GM12878 (cell line): ENCODE measurements at regions not wholly inside any gene's neighbourhood (a gene's known extent, or its start where the extent isn't known, plus 50 kb on each side); places are given as distances from the start of the nearest gene placed in this dataset.

ENCODE experiments used
- ATAC-seq: fragments of 200-7000 bp; cut with Tn5 transposase; 3 replicates; pipeline ENCODE4 v1.9.1; 2020; ENCODE audit warnings: mild to moderate bottlenecking, moderate library complexity
- BruUV-seq: library from RNA; stranded (reverse); fragments of 400-500 nt; replicated peaks from 2 replicates; lab custom pipeline; 2021; lab: Mats Ljungman, UMichigan
- CTCF ChIA-PET: fragments of 300-600 bp; sonication (Branson Sonifier 250); formaldehyde crosslinking; extraction: SDS; loops from one replicate; lab custom pipeline; 2021; ENCODE audit warnings: inconsistent platforms; lab: Yijun Ruan, JAX
- POLR2A ChIA-PET: fragments of 350-600 bp; formaldehyde crosslinking; extraction: SDS; loops from one replicate; lab custom pipeline; 2021; ENCODE audit warnings: inconsistent platforms; lab: Charles Lee
- RAD21 ChIA-PET: fragments of 300-600 bp; sonication (Branson Sonifier 250); formaldehyde crosslinking; loops from one replicate; lab custom pipeline; 2023; ENCODE audit warnings: antibody characterized with exemption; ENCODE audit not compliant: unreplicated experiment; lab: Charles Lee
- SMC1A ChIA-PET: fragments of 300-600 bp; sonication (Branson Sonifier 250); formaldehyde crosslinking; loops from one replicate; lab custom pipeline; 2023; ENCODE audit not compliant: unreplicated experiment, uncharacterized antibody; lab: Charles Lee
- DNase-seq: peaks from one replicate; pipeline ENCODE4 v3.0.0-alpha.2; 2011; ENCODE audit warnings: low read depth, low spot score
- FAIRE-seq: peaks from 3 replicates; lab custom pipeline; 2011; peaks lifted over from hg19 to GRCh38; lab: Jason Lieb, UNC
- H2AFZ ChIP-seq: 2 replicates; pipeline ENCODE4 v1.6.0; 2011; ENCODE audit warnings: low read depth, low read length, control low read depth; ENCODE audit not compliant: control insufficient read depth
- H3K27ac ChIP-seq: 2 replicates; pipeline ENCODE4 v1.5.1; 2011; ENCODE audit warnings: control low read depth; ENCODE audit not compliant: control insufficient read depth, insufficient read depth
- H3K27me3 ChIP-seq, 2 experiments: replicated peaks in 1 of 2; 2 replicates each; pipeline versions ENCODE4 v1.6.0 to v1.6.1; 2011; ENCODE audit warnings: low read length in 1 of 2; ENCODE audit not compliant: control insufficient read depth in 2 of 2, insufficient read depth in 2 of 2
- H3K36me3 ChIP-seq, 2 experiments: 2 replicates each; pipeline ENCODE4 v1.5.1; 2011; ENCODE audit warnings: low read length in 1 of 2; ENCODE audit not compliant: control insufficient read depth in 2 of 2, insufficient read depth in 2 of 2
- H3K4me1 ChIP-seq: 2 replicates; pipeline ENCODE4 v1.6.1; 2011; ENCODE audit warnings: mild to moderate bottlenecking, low read length, moderate library complexity, mixed read lengths; ENCODE audit not compliant: control insufficient read depth, insufficient read depth
- H3K4me2 ChIP-seq: 2 replicates; pipeline ENCODE4 v1.6.0; 2011; ENCODE audit warnings: control low read depth; ENCODE audit not compliant: control insufficient read depth, insufficient read depth
- H3K4me3 ChIP-seq: fragments of 200-600 bp; sonication (generic); 2 replicates; pipeline ENCODE4 v1.5.1; 2016
- H3K79me2 ChIP-seq: 2 replicates; pipeline ENCODE4 v1.6.0; 2011; ENCODE audit warnings: low read length; ENCODE audit not compliant: control insufficient read depth, insufficient read depth
- H3K9ac ChIP-seq: 2 replicates; pipeline ENCODE4 v1.8.0; 2011; ENCODE audit warnings: low read length, control low read depth, mixed read lengths; ENCODE audit not compliant: control insufficient read depth, insufficient read depth
- H3K9me3 ChIP-seq: replicated peaks from 3 replicates; pipeline ENCODE4 v1.5.1; 2011; ENCODE audit warnings: mild to moderate bottlenecking, low read length; ENCODE audit not compliant: control insufficient read depth, insufficient read depth
- H4K20me1 ChIP-seq: 2 replicates; pipeline ENCODE4 v1.6.0; 2011; ENCODE audit not compliant: control insufficient read depth, insufficient read depth
- BCL11A ChIP-seq: IDR thresholded peaks from 2 replicates; pipeline ENCODE4 v1.6.1; 2011; ENCODE audit warnings: low read depth, low read length
- CBX5 ChIP-seq: sonication (generic); IDR thresholded peaks from 2 replicates; pipeline ENCODE4 v1.6.1; 2016; ENCODE audit warnings: low read depth, moderate library complexity, mild to moderate bottlenecking, inconsistent platforms
- ETV6 ChIP-seq, 2 experiments: fragments of 450-650 bp in 1 of 2; IDR thresholded peaks in 1 of 2; conservative IDR thresholded peaks in 1 of 2; 2 replicates each; pipeline ENCODE4 v1.6.1; 2014; ENCODE audit warnings: antibody characterized with exemption in 1 of 2, borderline replicate concordance in 1 of 2, low read depth in 1 of 2, mild to moderate bottlenecking in 1 of 2, moderate library complexity in 1 of 2
- HDAC2 ChIP-seq: fragments of 200-600 bp; sonication (generic); IDR thresholded peaks from 2 replicates; pipeline ENCODE4 v1.6.1; 2017
- KAT2A ChIP-seq: conservative IDR thresholded peaks from 2 replicates; pipeline ENCODE4 v1.6.1; 2011; ENCODE audit warnings: low read depth, low read length; ENCODE audit not compliant: control insufficient read depth
- MLLT1 ChIP-seq: fragments of 450-650 bp; IDR thresholded peaks from 2 replicates; pipeline ENCODE4 v1.6.1; 2016; ENCODE audit warnings: mild to moderate bottlenecking
- MXI1 ChIP-seq: fragments of 150-350 bp; IDR thresholded peaks from 2 replicates; pipeline ENCODE4 v1.6.1; 2011; ENCODE audit warnings: low read depth, mild to moderate bottlenecking, inconsistent platforms, low read length, improper control_type of control experiment
- NFXL1 ChIP-seq: fragments of 450-650 bp; IDR thresholded peaks from 2 replicates; pipeline ENCODE4 v1.6.1; 2017; ENCODE audit warnings: antibody characterized with exemption, mild to moderate bottlenecking, borderline replicate concordance
- POLR2A ChIP-seq: IDR thresholded peaks from 2 replicates; pipeline ENCODE4 v1.6.1; 2011; ENCODE audit warnings: low read depth, mild to moderate bottlenecking, low read length
- POLR2AphosphoS2 ChIP-seq: IDR thresholded peaks from 2 replicates; pipeline ENCODE4 v1.6.1; 2011; ENCODE audit warnings: low read depth, mild to moderate bottlenecking, low read length, improper control_type of control experiment, moderate library complexity
- RAD51 ChIP-seq: fragments of 450-650 bp; IDR thresholded peaks from 2 replicates; pipeline ENCODE4 v1.6.1; 2016; ENCODE audit warnings: moderate library complexity, mild to moderate bottlenecking, inconsistent platforms
- RFX5 ChIP-seq: IDR thresholded peaks from 2 replicates; pipeline ENCODE4 v1.6.1; 2011; ENCODE audit warnings: low read depth, low read length, improper control_type of control experiment
- RUNX3 ChIP-seq: IDR thresholded peaks from 2 replicates; pipeline ENCODE4 v1.6.1; 2012; ENCODE audit warnings: low read length, inconsistent platforms
- SUZ12 ChIP-seq: fragments of 200-600 bp; sonication (generic); IDR thresholded peaks from one replicate; pipeline ENCODE4 v1.6.1; 2018; ENCODE audit warnings: antibody characterized with exemption, mild to moderate bottlenecking; ENCODE audit not compliant: unreplicated experiment
- WGBS: methylation state at CpG from one replicate; pipeline ENCODE4 v1.1.6; 2016; ENCODE audit warnings: low lambda C conversion rate; ENCODE audit not compliant: insufficient replicate concordance, insufficient coverage; ENCODE audit errors: missing lambda C conversion rate; 5-methylcytosine and 5-hydroxymethylcytosine counted together
- in situ Hi-C: fragments of 300-500 bp; cut with MboI; formaldehyde crosslinking; loops from 9 replicates; pipeline ENCODE4 v1.14.3; 2018; ENCODE audit warnings: mixed read lengths
- intact Hi-C: fragments of 100-400 bp; cut with micrococcal nuclease; formaldehyde crosslinking; loops from one replicate; pipeline ENCODE4 v1.14.2; 2022; ENCODE audit not compliant: unreplicated experiment
- TF ChIP-seq, protein P1 (sequence below): fragments of 450-650 bp; conservative IDR thresholded peaks from 2 replicates; pipeline ENCODE4 v1.6.1; 2017; ENCODE audit warnings: mild to moderate bottlenecking, moderate library complexity

GRCh38 chr19:31174948-31175347 lies 174.3 kb downstream of the TSHZ3 start (continued):
- TF ChIP-seq SUZ12: no peak
- no peak for TF ChIP-seq POLR2A
- TF ChIP-seq KAT2A: no peak

DNA sequence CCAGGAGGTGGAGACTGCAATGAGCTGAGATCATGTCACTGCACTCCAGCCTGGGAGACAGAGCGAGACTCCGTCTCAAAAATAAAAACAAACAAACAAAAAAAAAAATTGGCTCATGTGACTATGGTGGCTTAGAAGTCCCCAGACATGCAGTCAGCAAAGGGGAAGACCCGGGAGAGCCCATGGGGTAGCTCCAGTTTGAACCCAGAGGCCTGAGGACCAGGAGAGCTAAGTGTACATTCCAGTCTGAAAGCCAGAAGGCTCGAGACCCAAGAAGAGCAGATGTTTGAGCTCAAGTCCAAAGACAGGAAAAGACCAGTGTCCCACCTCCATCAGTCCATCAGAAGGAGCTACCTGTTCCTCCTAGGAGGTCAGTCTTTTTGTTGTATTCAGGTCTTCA lies 175.2 kb downstream of the TSHZ3 start:
- no TSS peak for BruUV-seq
- no peak for DNase-seq
- ATAC-seq: no peak
- Histone ChIP-seq H3K79me2 (no peaks in the 10 kb centered on the region), H3K36me3 (no peaks in the 10 kb centered on the region), H3K27me3 (no peaks in the 10 kb centered on the region), H4K20me1 (no peaks in the 10 kb centered on the region), H2AFZ (no peak overlapping the region), H3K4me3 (no peak overlapping the region), H3K4me2 (no peak overlapping the region), H3K27ac (no peak overlapping the region), H3K4me1 (no peaks in the 10 kb centered on the region), H3K9me3 (no peaks in the 10 kb centered on the region), H3K9ac (no peak overlapping the region)
- ChIA-PET CTCF (no interaction called here), POLR2A (no interaction called here), SMC1A (no interaction called here), RAD21 (no interaction called here)
- WGBS: 16% methylated on average over 4 of the region's 4 CpGs
- in situ Hi-C loops (no loop called here), intact Hi-C loops (no loop called here)
- no peak for TF ChIP-seq CBX5
- FAIRE-seq: no peak

- H3K27ac ChIP-seq: no peak overlapping the region
- H3K4me2 ChIP-seq: no peak overlapping the region
- RAD21 ChIA-PET: no interaction called here
- CTCF ChIA-PET: no interaction called here
- H3K79me2 ChIP-seq: no peaks in the 10 kb centered on the region
- no peaks in the 10 kb centered on the region for H3K36me3 ChIP-seq
- H2AFZ ChIP-seq: no peak overlapping the region
- POLR2A ChIA-PET: no interaction called here
- no peaks in the 10 kb centered on the region for H4K20me1 ChIP-seq
- intact Hi-C loops (no loop called here), in situ Hi-C loops (no loop called here)
- no TSS peak for BruUV-seq
- H3K4me1 ChIP-seq: no peaks in the 10 kb centered on the region
- ATAC-seq (no peak), FAIRE-seq (no peak), DNase-seq (no peak)
- no peak overlapping the region for H3K4me3 ChIP-seq
- no peaks in the 10 kb centered on the region for H3K27me3 ChIP-seq
- H3K9me3 ChIP-seq: no peaks in the 10 kb centered on the region
- SMC1A ChIA-PET: no interaction called here
- no peak overlapping the region for H3K9ac ChIP-seq
- 20% methylated on average over 4 of the region's 4 CpGs for WGBS
- TF ChIP-seq HDAC2 (no peak), POLR2AphosphoS2 (no peak), MXI1 (no peak), RUNX3 (no peak), NFXL1 (no peak), BCL11A (no peak), RAD51 (no peak), MLLT1 (no peak), ETV6 (conservative IDR thresholded peaks at IDR 0.05 in 1 of 2, IDR thresholded peaks at IDR 0.05 in 1 of 2; ENCODE audit: borderline replicate concordance in 1 of 2, low read depth in 1 of 2) (no peak), RFX5 (no peak), SUZ12 (no peak)
- TF ChIP-seq, protein P1, sequence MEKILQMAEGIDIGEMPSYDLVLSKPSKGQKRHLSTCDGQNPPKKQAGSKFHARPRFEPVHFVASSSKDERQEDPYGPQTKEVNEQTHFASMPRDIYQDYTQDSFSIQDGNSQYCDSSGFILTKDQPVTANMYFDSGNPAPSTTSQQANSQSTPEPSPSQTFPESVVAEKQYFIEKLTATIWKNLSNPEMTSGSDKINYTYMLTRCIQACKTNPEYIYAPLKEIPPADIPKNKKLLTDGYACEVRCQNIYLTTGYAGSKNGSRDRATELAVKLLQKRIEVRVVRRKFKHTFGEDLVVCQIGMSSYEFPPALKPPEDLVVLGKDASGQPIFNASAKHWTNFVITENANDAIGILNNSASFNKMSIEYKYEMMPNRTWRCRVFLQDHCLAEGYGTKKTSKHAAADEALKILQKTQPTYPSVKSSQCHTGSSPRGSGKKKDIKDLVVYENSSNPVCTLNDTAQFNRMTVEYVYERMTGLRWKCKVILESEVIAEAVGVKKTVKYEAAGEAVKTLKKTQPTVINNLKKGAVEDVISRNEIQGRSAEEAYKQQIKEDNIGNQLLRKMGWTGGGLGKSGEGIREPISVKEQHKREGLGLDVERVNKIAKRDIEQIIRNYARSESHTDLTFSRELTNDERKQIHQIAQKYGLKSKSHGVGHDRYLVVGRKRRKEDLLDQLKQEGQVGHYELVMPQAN: no peak
These were observed 177.3 kb downstream of the TSHZ3 start for GRCh38 chr19:31171936-31172335.
